GM21737 (cell line): ENCODE measurements at regions not wholly inside any gene's neighbourhood (a gene's known extent, or its start where the extent isn't known, plus 50 kb on each side); places are given as distances from the start of the nearest gene placed in this dataset.

ENCODE experiments used
- ATAC-seq: cut with Tn5 transposase; IDR thresholded peaks from one replicate; pipeline ENCODE4 v1.9.1; 2021; ENCODE audit warnings: mild to moderate bottlenecking, moderate library complexity; ENCODE audit not compliant: unreplicated experiment

DNA sequence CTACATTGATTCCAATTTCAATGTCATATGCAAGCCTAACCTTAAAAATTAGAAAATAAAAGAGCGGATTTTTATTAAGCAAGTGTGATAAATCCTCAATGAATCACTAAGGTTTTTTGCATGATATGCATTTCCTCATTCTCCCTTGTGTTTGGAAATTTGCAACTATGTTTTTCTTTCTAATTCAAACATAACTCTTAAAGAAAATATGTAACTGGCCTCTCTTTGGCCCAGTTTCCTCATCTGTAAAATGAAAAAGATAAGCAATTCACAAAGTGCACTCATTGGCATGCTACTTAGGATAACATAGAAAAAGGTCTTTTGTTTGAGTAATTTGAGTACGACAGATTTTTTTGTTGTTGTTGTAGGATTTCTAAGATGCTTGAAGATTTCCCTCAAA, 295.5 kb downstream of the CDH11 start:
- ATAC-seq: no peak

DNA sequence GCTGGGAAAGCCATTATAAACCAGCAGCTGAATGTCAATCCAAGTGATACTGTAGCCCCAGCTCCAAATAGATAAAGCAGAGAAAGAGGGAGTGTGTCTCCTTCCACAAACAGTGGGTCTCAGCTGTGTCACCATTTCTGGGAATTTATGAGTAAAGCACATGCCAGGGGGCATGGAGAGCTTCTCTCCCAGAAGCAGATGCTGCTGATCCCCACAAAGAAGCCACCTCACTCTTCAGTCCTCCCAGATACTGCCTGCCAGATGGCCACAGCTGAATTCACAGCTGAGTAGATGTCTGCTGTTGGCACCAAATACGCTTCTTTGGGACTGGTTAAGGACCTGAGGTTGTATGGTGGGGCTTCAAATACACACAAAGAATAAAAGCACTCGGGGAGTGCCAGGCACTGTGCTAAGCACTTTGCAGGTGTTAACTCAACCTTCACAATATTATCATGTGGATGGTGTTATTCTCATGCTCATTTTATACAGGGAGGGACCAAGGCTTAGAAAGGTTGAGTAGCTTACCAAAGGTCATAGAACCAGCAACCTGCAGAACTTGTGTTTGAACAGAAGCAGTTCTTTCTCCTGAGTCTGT, 298.3 kb downstream of the CDH11 start:
- ATAC-seq: no peak

DNA sequence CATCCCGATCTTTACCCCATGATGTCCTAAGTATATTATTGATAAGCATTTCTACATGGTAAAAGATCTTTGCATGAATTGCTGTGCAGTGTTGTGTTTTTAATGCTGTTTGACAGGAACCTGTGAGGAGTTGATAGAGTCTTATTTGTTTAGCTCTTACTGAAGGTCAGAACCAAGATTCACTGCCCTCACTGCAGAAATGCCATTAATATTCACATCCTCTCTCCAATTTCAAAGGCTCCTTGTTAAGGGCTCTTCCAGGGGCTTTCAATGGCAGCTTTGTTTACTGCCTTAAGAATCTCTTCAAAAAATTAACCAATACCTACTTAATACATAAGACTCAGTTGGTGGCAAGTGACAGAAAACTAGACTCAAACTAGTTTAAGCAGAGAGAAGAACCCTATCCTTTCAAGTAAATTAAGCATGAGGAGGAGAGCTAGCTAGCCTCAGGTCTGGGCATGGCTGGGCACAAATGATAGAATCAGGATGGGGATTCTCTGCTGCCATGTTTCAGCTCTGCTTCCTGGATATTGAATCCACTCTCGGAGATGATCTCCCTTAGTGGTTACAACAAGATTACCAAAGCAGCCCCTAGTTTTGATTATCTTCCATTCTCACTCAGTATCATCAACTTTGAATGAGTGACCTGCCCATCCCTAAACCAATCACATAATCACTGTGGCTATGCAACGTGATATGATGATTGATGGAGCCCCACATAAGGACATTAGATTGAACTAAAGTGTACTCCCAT, 311.8 kb downstream of the CDH11 start:
- no peak for ATAC-seq

DNA sequence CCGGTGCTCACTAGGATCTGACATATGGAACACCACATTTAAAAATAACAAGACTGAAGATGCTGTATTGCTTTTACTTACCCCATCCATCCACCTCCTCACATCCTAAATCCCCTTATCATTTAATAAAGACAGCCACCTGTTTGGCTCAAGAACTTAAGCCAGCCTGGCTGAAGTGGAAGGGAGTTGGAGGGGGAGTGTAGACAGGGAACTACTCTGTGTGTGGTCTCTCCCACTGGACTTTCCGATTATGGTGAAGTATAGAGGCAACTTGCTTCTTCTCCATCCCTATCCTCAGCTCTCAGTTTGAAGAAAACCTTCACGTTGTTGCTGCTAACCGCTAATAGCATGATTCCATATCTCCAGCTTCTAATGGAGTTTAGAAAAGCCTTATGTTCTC, 313.4 kb downstream of the CDH11 start:
- no peak for ATAC-seq

- no peak for ATAC-seq
Observed at GRCh38 chr16:64791756-64792155, 330.1 kb downstream of the CDH11 start.

- no peak for ATAC-seq
Observed at GRCh38 chr16:64784635-64785034, 337.2 kb downstream of the CDH11 start.

- no peak for ATAC-seq
Observed at GRCh38 chr16:64782484-64782883, 339.4 kb downstream of the CDH11 start.

DNA sequence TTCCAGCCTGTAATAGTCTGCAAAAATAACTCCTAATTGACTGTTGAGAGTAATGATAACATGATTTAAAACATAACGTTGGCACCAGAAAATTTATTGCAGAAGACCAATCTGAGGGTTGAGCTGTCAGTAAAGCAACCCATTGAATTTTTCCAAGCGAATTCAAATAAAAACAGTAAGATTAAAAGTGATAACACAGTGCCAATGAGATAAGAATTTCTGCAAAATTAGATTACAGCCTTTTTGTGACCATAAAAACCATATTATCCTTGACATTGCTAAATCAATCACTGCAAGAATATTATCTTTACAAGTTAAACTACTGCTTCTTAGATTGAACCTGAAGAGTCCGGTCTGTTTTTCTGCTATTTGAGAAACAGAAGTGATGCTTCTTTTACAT, 341.4 kb downstream of the CDH11 start:
- no peak for ATAC-seq

- ATAC-seq: no peak
Observed at GRCh38 chr16:64778777-64779176, 343.1 kb downstream of the CDH11 start.

GRCh38 chr16:64773638-64774037, 348.2 kb downstream of the CDH11 start:
- no peak for ATAC-seq

- ATAC-seq: no peak
Observed at GRCh38 chr16:64773184-64773583, 348.7 kb downstream of the CDH11 start.

DNA sequence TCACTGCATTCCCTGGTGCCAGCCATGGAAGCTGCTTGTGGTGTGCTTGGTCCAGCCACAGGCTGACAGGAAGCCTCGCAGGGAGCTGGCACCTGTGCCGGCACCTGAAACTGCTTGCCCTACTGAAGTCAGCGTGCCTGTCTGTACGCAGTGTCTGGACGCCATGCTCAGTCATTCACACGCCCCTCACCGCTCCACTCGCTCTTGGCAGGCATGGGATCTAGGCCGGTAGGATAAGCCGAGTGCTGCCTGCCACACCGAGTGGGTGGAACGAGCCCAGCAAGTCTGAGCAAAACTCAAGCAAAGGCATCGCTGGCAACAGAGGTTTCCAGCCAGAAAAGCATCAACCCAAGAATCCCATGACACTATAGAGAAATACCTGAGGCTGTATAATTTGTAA, 350.6 kb downstream of the CDH11 start:
- ATAC-seq: no peak

DNA sequence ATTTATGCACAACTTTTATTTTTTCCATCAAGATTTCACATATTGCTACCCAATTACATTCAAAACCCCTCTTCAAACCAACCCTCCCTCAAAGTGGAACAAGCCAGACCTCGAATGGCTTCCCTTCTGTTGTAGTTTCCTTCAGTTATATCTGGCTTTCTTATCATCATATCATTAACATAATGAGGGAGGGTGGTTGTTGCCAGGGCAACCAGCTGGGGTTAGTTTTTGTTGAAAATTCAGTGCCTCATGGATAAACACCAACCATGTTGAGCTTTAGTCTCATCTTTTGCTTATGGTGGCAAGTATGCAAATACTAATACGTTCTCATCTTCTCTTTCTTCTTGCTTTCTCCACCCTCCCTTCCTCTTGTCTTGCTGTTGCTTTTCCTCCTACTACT, 359.7 kb downstream of the CDH11 start:
- no peak for ATAC-seq

- ATAC-seq: no peak
Observed at GRCh38 chr16:64754279-64754678, 367.6 kb downstream of the CDH11 start.

- ATAC-seq: no peak
Observed at GRCh38 chr16:64751906-64752305, 370.0 kb downstream of the CDH11 start.

- no peak for ATAC-seq
Observed at GRCh38 chr16:64749346-64749745, 372.5 kb downstream of the CDH11 start.

- no peak for ATAC-seq
Observed at GRCh38 chr16:64745258-64745930, 376.5 kb downstream of the CDH11 start.

DNA sequence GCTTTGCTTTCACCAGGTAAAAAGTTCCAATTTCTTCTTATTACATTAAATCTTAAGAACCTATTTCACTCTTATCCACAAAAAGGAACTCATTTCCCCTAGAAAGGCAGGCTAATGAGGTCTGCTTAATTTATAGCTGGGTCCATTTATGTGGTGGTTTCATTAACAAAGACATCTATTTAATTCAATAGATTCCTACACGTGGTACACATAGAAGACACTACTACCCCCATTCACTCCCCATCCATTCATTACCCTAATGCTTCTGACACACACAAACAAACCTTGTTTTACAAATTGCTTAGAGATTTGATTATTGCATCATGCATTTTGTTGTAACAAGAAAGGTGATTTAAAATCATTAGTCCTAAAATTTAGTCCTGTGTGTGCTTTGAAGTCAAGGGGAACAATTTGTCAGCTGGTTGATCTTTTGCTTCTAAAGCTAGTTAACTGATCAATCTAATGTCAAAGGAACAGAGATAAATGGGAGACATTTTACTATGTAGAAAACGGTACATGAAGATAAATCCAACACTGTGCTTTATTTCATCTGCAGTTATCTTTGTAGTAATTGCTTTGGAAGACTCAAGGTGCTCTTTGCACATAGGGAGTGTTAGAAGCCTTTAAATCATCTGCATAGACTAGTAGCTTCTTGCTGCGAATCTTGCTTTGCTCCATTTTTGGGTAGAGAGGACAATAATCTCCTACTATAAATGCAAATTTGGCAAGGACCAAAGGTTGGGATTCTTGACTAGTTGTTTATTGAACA, 379.2 kb downstream of the CDH11 start:
- no peak for ATAC-seq

- ATAC-seq: no peak
Observed at GRCh38 chr16:64740261-64740660, 381.6 kb downstream of the CDH11 start.

DNA sequence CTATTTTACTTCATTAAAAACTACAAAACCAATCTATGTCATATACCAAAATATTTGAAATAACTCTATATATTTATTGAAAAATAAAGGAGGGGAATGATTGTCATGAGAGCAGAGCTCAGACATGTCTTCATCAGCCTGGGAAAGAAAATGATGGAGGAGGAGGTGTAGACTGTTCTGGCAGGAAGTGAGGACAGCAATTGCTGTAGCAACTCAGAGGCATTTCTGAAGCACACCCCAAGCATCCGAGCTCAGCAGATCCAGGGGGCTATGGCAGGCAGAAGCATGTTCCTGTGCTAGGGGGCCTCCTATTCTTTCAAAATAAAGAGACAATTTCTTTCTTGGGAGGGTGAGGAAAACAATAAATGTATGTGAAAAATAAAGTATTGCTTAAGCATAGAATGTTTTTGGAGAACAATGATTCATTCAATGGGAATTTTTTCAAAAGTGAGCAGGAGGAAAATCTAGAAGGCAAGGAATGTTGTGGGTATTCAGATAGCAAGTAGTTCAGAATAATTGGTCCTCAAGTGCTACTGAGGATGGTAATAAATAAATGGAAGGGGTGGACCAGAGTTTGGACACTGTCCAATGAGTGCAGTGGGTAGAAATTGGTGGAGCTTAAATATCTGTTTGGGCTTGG, 383.4 kb downstream of the CDH11 start:
- no peak for ATAC-seq

GRCh38 chr16:64736857-64737256, 385.0 kb downstream of the CDH11 start:
- ATAC-seq: no peak
